PFSK-1 (cell line): ENCODE measurements at regions not wholly inside any gene's neighbourhood (a gene's known extent, or its start where the extent isn't known, plus 50 kb on each side); places are given as distances from the start of the nearest gene placed in this dataset.

ENCODE experiments used
- SIN3A ChIP-seq: IDR thresholded peaks from 2 replicates; pipeline ENCODE4 v1.6.1; 2012; ENCODE audit warnings: mild to moderate bottlenecking, low read length, moderate library complexity, borderline replicate concordance; ENCODE audit not compliant: insufficient read depth
- TF ChIP-seq, protein P1 (sequence below), 2 experiments: IDR thresholded peaks; 2 replicates each; pipeline versions ENCODE4 v1.6.1 to v1.8.0; 2011 to 2012; ENCODE audit warnings: low read depth in 2 of 2, low read length in 2 of 2, control low read depth in 1 of 2, inconsistent platforms in 1 of 2, mild to moderate bottlenecking in 1 of 2, moderate library complexity in 1 of 2; ENCODE audit not compliant: insufficient read depth in 1 of 2

DNA sequence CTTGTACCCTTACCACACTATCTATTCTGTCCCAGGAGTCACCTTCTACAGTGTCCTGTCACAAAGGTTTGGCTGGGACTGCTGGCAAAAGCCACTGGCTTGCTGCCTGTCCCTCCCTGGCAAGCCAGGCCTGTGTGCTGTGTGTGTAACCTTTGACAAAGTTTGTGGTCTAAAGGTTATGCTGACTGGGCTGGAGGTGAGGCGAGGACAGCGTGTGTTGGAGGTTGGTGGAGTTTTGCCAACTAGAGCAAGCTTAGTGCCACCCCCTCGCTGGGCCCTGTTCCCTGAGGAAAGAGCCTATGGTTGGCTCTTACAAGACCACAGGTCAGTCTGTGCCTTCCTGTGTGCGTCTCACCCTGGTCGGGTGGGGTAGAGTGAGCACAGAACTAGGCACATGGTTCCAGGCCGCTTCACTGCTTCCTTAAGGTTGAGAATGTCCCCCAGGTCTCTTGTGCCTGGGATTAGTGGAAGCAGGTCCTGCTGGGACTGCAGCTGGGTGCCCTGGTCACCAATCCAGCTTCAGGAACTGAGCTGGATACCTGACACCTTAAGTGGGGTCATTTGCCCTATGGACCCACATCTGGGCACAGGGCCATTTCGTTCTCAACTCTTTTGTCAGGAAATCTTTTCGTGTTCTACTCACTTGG is 152.2 kb downstream of the GADD45G start:
- TF ChIP-seq, protein P1, sequence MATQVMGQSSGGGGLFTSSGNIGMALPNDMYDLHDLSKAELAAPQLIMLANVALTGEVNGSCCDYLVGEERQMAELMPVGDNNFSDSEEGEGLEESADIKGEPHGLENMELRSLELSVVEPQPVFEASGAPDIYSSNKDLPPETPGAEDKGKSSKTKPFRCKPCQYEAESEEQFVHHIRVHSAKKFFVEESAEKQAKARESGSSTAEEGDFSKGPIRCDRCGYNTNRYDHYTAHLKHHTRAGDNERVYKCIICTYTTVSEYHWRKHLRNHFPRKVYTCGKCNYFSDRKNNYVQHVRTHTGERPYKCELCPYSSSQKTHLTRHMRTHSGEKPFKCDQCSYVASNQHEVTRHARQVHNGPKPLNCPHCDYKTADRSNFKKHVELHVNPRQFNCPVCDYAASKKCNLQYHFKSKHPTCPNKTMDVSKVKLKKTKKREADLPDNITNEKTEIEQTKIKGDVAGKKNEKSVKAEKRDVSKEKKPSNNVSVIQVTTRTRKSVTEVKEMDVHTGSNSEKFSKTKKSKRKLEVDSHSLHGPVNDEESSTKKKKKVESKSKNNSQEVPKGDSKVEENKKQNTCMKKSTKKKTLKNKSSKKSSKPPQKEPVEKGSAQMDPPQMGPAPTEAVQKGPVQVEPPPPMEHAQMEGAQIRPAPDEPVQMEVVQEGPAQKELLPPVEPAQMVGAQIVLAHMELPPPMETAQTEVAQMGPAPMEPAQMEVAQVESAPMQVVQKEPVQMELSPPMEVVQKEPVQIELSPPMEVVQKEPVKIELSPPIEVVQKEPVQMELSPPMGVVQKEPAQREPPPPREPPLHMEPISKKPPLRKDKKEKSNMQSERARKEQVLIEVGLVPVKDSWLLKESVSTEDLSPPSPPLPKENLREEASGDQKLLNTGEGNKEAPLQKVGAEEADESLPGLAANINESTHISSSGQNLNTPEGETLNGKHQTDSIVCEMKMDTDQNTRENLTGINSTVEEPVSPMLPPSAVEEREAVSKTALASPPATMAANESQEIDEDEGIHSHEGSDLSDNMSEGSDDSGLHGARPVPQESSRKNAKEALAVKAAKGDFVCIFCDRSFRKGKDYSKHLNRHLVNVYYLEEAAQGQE (IDR thresholded peaks at IDR 0.05; ENCODE audit: insufficient read depth in 1 of 2, low read depth in 2 of 2, low read length in 2 of 2): no peak
- no peak for TF ChIP-seq SIN3A
